ENCODE measurements at regions not wholly inside any gene's neighbourhood (a gene's known extent, or its start where the extent isn't known, plus 50 kb on each side); places are given as distances from the start of the nearest gene placed in this dataset.
"Not testable (repeated sequence)": the region's sequence is repeated elsewhere in the genome, so short reads cannot be mapped to it uniquely, and the experiment has no call there.

GRCh38 chr1:24268555-24268954 lies 50.6 kb upstream of the GRHL3 start:
- H3K9me3 ChIP-seq; H3K27ac ChIP-seq; ATAC-seq; POLR2A ChIA-PET; H3K4me2 ChIP-seq; DNase-seq (ENCODE audit: low read depth in 1 of 2, low spot score in 1 of 2); FAIRE-seq; H3K4me3 ChIP-seq: not testable (repeated sequence)
- H3K4me1 ChIP-seq: peaks cover 15% of the 10 kb centered on the region
- CTCF ChIA-PET: interaction anchor here (1.1 kb wide), 1 partner anchor 8 kb away, joined by 3 read pairs; no protein-coding TSS in a partner anchor
- 81% methylated on average over 1 of the region's 1 CpG for WGBS (ENCODE audit: missing lambda C conversion rate)

DNA sequence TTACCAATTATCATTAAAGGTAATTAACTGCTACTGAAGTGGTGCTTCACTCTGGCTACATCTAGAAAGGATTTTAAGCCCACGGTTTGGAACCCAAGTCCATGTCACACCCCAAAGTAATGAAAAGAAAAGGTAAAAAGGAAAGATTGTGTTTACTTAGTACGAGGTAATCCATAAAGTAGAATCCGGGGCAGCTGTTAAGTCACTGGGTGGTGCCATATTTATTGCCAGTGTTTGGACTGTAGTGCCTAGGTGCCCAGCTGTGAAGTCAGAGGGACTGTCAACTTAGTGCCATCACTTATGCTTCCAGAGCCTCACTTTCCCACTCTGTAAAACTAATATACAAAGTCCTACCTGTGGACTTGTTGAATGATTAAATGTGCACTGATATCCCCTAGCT lies 52.2 kb upstream of the GRHL3 start:
- FAIRE-seq: no peak
- H3K9me3 ChIP-seq: no peaks in the 10 kb centered on the region
- DNase-seq (ENCODE audit: low read depth in 1 of 2, low spot score in 1 of 2): no peak
- ChIA-PET CTCF (interaction anchor here (0.9 to 2.8 kb wide), 5 partner anchors 23 to 124 kb away, joined by 3 to 15 read pairs (median 3); no protein-coding TSS in a partner anchor), POLR2A (interaction anchor here (0.9 to 2.5 kb wide), 2 partner anchors 17 to 27 kb away, joined by 5 to 7 read pairs; no protein-coding TSS in a partner anchor)
- ATAC-seq: peak in 1 of 2 experiments; percentile 15; a peak in 1 of 6 replicates
- H3K4me1 ChIP-seq: peaks cover 15% of the 10 kb centered on the region
- H3K4me3 ChIP-seq: no peak overlapping the region
- TF ChIP-seq E2F6 (IDR thresholded peaks at IDR 0.05; ENCODE audit: borderline replicate concordance, low read depth) (no peak), MAFK (IDR thresholded peaks at IDR 0.05; ENCODE audit: partially characterized antibody) (no peak), JUN (IDR thresholded peaks at IDR 0.05) (no peak), FOSB (CRISPR knock-in tag; IDR thresholded peaks at IDR 0.05) (no peak)
- 14% methylated on average over 2 of the region's 3 CpGs for WGBS (ENCODE audit: missing lambda C conversion rate)
- H3K27ac ChIP-seq: peak overlapping the region; percentile 19 to 70; a peak in 5 of 6 replicates
- H3K4me2 ChIP-seq: peak overlapping the region; percentile 41

- CTCF ChIA-PET: interaction anchor here (0.9 to 2.8 kb wide), 6 partner anchors 23 to 125 kb away, joined by 3 to 15 read pairs (median 4); no protein-coding TSS in a partner anchor
- Histone ChIP-seq H3K4me3 (no peak overlapping the region), H3K4me2 (peak overlapping the region; percentile 41), H3K27ac (peak overlapping the region; percentile 19 to 70; a peak in 5 of 6 replicates), H3K4me1 (peaks cover 15% of the 10 kb centered on the region), H3K9me3 (no peaks in the 10 kb centered on the region)
- FAIRE-seq (no peak), DNase-seq (ENCODE audit: low read depth in 1 of 2, low spot score in 1 of 2) (peak; percentile 60 to 88), ATAC-seq (peak; percentile 92)
- TF ChIP-seq RAD21 (conservative IDR thresholded peaks at IDR 0.05 in 1 of 2, IDR thresholded peaks at IDR 0.05 in 1 of 2): peak; percentile 22 to 30; a peak in 2 of 5 replicates
- TF ChIP-seq, protein P1, sequence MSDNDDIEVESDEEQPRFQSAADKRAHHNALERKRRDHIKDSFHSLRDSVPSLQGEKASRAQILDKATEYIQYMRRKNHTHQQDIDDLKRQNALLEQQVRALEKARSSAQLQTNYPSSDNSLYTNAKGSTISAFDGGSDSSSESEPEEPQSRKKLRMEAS (IDR thresholded peaks at IDR 0.05): peak; percentile 53
- TF ChIP-seq JUN (IDR thresholded peaks at IDR 0.05): 0 out of 5 replicates have a peak, but pooled peaks of 1 of the 2 experiments have one; percentile 29
- no peak for TF ChIP-seq CBX8 (IDR thresholded peaks at IDR 0.05)
- TF ChIP-seq FOSL2 (IDR thresholded peaks at IDR 0.05): 0 out of 2 replicates have a peak, but pooled peaks have one; percentile 11
- TF ChIP-seq FOSL2 (CRISPR knock-in tag; IDR thresholded peaks at IDR 0.05): peak; percentile 85
- peak; percentile 23; the same call in 1 of the 3 replicates for TF ChIP-seq SMC3 (IDR thresholded peaks at IDR 0.05)
- TF ChIP-seq E2F6 (IDR thresholded peaks at IDR 0.05; ENCODE audit: borderline replicate concordance, low read depth): no peak
- TF ChIP-seq JUNB (IDR thresholded peaks at IDR 0.05): 0 out of 2 replicates have a peak, but pooled peaks have one; percentile 16
- peak; percentile 80 for TF ChIP-seq GATA3 (IDR thresholded peaks at IDR 0.05; ENCODE audit: borderline replicate concordance)
- peak in 1 of 2 experiments; percentile 31; a peak in 1 of 4 replicates for TF ChIP-seq CEBPB (IDR thresholded peaks at IDR 0.05)
- TF ChIP-seq USF2 (IDR thresholded peaks at IDR 0.05): peak; percentile 51
- TF ChIP-seq EP300 (IDR thresholded peaks at IDR 0.05): peak in 1 of 2 experiments; percentile 29; a peak in 1 of 5 replicates
- no peak for TF ChIP-seq REST (IDR thresholded peaks at IDR 0.05)
- 3% methylated on average over 7 of the region's 9 CpGs for WGBS (ENCODE audit: missing lambda C conversion rate)
- POLR2A ChIA-PET: interaction anchor here (0.9 to 2.5 kb wide), 2 partner anchors 17 to 28 kb away, joined by 5 to 7 read pairs; no protein-coding TSS in a partner anchor
Measured at GRCh38 chr1:24266398-24266941, 52.7 kb upstream of the GRHL3 start.
